ENCODE measurements at regions not wholly inside any gene's neighbourhood (a gene's known extent, or its start where the extent isn't known, plus 50 kb on each side); places are given as distances from the start of the nearest gene placed in this dataset.

DNA sequence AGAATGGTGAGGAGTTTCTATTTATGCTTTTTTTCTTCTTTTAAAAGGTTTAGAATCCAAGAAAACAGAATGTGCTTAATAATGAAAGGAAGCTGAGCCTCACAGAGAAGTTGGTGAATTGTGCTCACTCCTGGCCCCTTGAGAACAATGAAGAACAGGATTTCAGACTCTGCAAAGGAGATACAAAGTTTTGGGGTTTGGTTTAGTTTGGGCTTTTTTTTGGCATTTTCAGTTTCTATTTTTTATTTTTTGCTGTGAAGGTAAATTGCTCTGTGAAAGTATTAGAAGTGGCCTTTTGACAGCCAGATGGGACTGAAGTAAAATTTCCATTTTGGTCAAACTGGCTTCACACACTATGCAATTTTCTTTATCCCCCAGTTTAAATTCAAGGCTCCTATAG lies 247.3 kb upstream of the GYPC start:
- no peak for TF ChIP-seq POLR2A (IDR thresholded peaks at IDR 0.05)
- TF ChIP-seq, protein P1, sequence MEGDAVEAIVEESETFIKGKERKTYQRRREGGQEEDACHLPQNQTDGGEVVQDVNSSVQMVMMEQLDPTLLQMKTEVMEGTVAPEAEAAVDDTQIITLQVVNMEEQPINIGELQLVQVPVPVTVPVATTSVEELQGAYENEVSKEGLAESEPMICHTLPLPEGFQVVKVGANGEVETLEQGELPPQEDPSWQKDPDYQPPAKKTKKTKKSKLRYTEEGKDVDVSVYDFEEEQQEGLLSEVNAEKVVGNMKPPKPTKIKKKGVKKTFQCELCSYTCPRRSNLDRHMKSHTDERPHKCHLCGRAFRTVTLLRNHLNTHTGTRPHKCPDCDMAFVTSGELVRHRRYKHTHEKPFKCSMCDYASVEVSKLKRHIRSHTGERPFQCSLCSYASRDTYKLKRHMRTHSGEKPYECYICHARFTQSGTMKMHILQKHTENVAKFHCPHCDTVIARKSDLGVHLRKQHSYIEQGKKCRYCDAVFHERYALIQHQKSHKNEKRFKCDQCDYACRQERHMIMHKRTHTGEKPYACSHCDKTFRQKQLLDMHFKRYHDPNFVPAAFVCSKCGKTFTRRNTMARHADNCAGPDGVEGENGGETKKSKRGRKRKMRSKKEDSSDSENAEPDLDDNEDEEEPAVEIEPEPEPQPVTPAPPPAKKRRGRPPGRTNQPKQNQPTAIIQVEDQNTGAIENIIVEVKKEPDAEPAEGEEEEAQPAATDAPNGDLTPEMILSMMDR (IDR thresholded peaks at IDR 0.05), result no peak
- TF ChIP-seq POLR2AphosphoS5 (IDR thresholded peaks at IDR 0.05), result no peak
